SK-N-SH (cell line): ENCODE measurements at regions not wholly inside any gene's neighbourhood (a gene's known extent, or its start where the extent isn't known, plus 50 kb on each side); places are given as distances from the start of the nearest gene placed in this dataset.

Source experiments
- GABPA ChIP-seq: IDR thresholded peaks from 2 replicates; pipeline ENCODE4 v1.4.0; 2012; ENCODE audit warnings: low read depth, mild to moderate bottlenecking
- GATA2 ChIP-seq: sonication (generic); formaldehyde crosslinking; IDR thresholded peaks from 2 replicates; pipeline ENCODE4 v1.5.0; 2020; ENCODE audit warnings: mild to moderate bottlenecking, missing genetic modification reagents
- POLR2AphosphoS5 ChIP-seq: IDR thresholded peaks from 2 replicates; pipeline ENCODE4 v1.6.1; 2012; ENCODE audit warnings: low read depth, low read length
- RFX5 ChIP-seq: IDR thresholded peaks from 2 replicates; pipeline ENCODE4 v1.6.1; 2012; ENCODE audit warnings: mild to moderate bottlenecking, improper control_type of control experiment, low read length
- RXRA ChIP-seq: IDR thresholded peaks from 2 replicates; pipeline ENCODE4 v1.4.0; 2012; ENCODE audit warnings: low read depth, mild to moderate bottlenecking, borderline replicate concordance
- USF1 ChIP-seq: IDR thresholded peaks from 2 replicates; pipeline ENCODE4 v1.4.0; 2012; ENCODE audit warnings: low read depth, borderline replicate concordance
- YY1 ChIP-seq: IDR thresholded peaks from 2 replicates; pipeline ENCODE4 v1.4.0; 2012; ENCODE audit warnings: low read depth, mild to moderate bottlenecking
- TF ChIP-seq, protein P1 (sequence below): fragments of 200-600 bp; sonication (generic); IDR thresholded peaks from 2 replicates; pipeline ENCODE4 v1.6.1; 2017; ENCODE audit warnings: antibody characterized with exemption, mild to moderate bottlenecking, moderate library complexity

- TF ChIP-seq, protein P1, sequence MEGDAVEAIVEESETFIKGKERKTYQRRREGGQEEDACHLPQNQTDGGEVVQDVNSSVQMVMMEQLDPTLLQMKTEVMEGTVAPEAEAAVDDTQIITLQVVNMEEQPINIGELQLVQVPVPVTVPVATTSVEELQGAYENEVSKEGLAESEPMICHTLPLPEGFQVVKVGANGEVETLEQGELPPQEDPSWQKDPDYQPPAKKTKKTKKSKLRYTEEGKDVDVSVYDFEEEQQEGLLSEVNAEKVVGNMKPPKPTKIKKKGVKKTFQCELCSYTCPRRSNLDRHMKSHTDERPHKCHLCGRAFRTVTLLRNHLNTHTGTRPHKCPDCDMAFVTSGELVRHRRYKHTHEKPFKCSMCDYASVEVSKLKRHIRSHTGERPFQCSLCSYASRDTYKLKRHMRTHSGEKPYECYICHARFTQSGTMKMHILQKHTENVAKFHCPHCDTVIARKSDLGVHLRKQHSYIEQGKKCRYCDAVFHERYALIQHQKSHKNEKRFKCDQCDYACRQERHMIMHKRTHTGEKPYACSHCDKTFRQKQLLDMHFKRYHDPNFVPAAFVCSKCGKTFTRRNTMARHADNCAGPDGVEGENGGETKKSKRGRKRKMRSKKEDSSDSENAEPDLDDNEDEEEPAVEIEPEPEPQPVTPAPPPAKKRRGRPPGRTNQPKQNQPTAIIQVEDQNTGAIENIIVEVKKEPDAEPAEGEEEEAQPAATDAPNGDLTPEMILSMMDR = no peak
- no peak for TF ChIP-seq YY1
- TF ChIP-seq POLR2AphosphoS5 = no peak
- TF ChIP-seq RFX5 = no peak
- TF ChIP-seq GABPA = no peak
- no peak for TF ChIP-seq USF1
- TF ChIP-seq RXRA = no peak
- no peak for TF ChIP-seq GATA2
Measured at GRCh38 chr20:53760025-53760441, 166.4 kb upstream of the ZNF217 start.
